AG09309 (cell line): ENCODE measurements at regions not wholly inside any gene's neighbourhood (a gene's known extent, or its start where the extent isn't known, plus 50 kb on each side); places are given as distances from the start of the nearest gene placed in this dataset.

Experiments used
- DNase-seq: peaks from one replicate; pipeline ENCODE4 v3.0.0-alpha.2; 2010; ENCODE audit warnings: low read depth
- H3K4me3 ChIP-seq: 2 replicates; pipeline ENCODE4 v1.5.1; 2011; ENCODE audit warnings: mild to moderate bottlenecking, low read depth, low read length, moderate library complexity; ENCODE audit not compliant: control insufficient read depth
- CTCF ChIP-seq: IDR thresholded peaks from 2 replicates; pipeline ENCODE4 v1.5.1; 2011; ENCODE audit warnings: mild to moderate bottlenecking, low read depth, low read length, inconsistent platforms; ENCODE audit not compliant: insufficient read depth, control insufficient read depth; ENCODE audit errors: missing control alignments

DNA sequence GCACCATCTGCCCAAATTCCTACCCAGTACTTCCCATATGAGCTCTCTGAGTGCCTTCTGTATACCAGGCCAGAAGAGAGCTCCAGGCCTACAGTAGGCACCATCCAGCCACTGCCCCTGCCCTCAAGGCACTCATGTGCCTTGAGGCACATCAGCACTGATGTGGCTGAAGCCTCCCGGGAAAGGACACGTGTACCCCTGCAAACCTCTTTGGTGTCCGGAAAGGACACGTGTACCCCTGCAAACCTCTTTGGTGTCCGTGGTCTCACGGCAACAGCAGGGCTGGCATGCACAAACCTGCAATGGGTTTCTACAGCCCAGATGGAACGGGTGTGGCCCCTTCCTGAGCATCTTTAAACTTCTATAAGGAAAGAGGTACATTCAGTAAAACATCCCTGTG, 209.4 kb upstream of the IGF1R start:
- H3K4me3 ChIP-seq: no peak overlapping the region
- no peak for DNase-seq
- TF ChIP-seq CTCF: no peak

- no peak for TF ChIP-seq CTCF
- DNase-seq: no peak
- H3K4me3 ChIP-seq: no peak overlapping the region
Observed at GRCh38 chr15:98439523-98439942, 208.8 kb upstream of the IGF1R start.

DNA sequence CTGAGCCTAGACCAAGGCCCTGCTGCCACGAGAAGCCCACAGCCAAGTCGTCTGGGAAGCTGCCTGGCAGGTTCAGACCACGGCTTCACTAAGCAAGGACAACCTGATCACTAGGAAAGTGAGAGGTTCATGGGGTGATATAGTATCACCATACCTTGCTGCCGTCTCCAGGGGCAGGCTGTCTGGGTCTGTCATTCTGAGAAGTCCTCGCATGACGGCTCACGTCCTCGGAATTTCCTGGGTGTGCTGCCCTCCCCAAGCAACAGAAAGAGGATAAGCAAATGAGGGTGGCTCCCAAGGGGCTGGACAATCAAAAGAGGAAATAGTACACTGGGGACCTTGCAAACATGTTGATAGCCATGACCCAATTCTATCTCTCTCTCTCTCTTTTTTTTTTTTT, 207.4 kb upstream of the IGF1R start:
- no peak overlapping the region for H3K4me3 ChIP-seq
- no peak for DNase-seq
- no peak for TF ChIP-seq CTCF

DNA sequence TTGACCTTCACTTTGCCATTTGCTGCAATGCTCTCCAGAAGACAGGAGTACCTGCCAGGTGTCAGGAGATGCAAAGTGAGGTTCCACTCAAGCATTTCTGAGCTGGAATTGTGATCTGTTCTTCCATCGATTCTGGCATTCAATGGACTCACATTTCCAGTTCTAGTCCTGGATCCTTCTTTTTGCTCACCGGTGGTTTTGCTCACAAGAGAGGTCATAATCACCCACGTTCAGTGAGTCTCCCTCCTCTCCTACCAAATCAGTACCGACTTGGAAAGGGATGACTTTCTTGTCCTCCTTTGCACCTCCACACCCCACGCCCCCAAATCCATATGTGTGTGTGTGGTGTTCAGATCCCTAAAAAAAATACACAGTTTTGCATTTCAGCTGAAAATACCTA, 206.7 kb upstream of the IGF1R start:
- no peak overlapping the region for H3K4me3 ChIP-seq
- TF ChIP-seq CTCF: no peak

DNA sequence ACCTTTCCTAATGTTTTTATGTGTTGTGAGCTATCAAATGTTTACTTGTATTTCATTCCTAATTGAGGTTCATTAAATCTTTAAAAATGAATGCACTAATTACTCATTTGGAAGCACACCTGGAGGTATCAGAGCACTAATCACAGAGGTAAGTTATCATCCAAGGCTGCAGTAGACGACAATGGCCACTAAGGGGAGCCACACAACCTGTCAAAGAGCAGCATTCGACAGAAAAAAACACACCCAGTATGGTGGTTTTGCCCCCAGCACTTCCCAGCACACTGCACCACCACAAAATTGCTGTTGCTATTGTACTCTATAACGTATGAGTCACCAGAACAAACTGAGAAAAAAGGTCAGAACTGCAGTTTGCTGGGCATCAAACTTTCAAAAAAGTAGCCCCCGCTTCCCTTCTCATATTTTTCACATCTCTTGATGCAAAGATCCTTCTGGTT, 205.9 kb upstream of the IGF1R start:
- no peak overlapping the region for H3K4me3 ChIP-seq
- peak; percentile 82 for TF ChIP-seq CTCF
- DNase-seq: peak; percentile 68

More for the DNA sequence above, 206.7 kb upstream of the IGF1R start:
- no peak for DNase-seq

DNA sequence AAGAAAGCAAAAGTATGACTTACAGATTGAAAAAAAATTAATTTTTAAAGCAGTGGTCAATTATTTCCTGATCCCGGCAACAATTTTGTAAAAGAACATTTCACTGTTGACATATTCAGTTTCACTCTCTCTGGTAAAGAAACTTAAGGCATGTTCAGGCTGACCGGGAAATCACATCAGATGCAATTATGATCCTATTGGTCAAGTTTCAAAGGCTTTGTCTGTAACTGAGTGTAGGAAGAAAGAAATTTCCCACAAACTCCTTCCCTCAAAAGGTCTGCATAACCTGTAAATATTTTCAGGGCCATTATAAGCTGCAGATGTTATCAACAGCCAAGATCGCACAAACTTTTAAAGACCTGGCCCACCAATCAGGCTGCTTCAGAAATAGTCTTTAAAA, 205.4 kb upstream of the IGF1R start:
- no peak for DNase-seq
- no peak overlapping the region for H3K4me3 ChIP-seq
- TF ChIP-seq CTCF: no peak

DNA sequence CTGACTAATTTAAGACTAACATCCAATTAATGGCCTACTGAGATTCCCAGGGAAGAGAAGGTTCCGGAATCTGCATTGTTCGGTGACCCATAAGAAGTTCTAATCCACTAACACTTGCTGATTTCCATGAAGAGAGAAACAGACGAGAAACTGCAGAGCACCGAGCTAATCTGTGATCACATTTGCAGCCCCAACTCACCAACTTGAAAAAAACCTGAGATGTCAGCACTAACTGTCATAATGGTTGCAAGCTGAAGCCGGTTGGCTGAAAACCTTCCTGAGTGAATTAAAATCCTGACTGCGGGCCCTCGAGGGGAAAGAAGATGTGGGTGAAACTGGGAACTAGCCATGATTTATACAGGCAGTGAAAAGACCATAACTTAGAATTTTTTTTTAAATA, 204.8 kb upstream of the IGF1R start:
- no peak overlapping the region for H3K4me3 ChIP-seq
- no peak for DNase-seq
- TF ChIP-seq CTCF: no peak
